ENCODE measurements at regions not wholly inside any gene's neighbourhood (a gene's known extent, or its start where the extent isn't known, plus 50 kb on each side); places are given as distances from the start of the nearest gene placed in this dataset.

- TF ChIP-seq CTCF (IDR thresholded peaks at IDR 0.05; ENCODE audit: low read depth, low read length, poor library complexity, severe bottlenecking) (no peak), EZH2phosphoT487 (IDR thresholded peaks at IDR 0.05; ENCODE audit: borderline replicate concordance, low read length) (no peak)
These were observed 179.6 kb downstream of the TBX5 start for GRCh38 chr12:114226241-114226928.

Measured in DOHH2 (cell line).